ENCODE measurements at regions not wholly inside any gene's neighbourhood (a gene's known extent, or its start where the extent isn't known, plus 50 kb on each side); places are given as distances from the start of the nearest gene placed in this dataset.
"Not testable (repeated sequence)": the region's sequence is repeated elsewhere in the genome, so short reads cannot be mapped to it uniquely, and the experiment has no call there.

- Histone ChIP-seq H3K36me3 (no peaks in the 10 kb centered on the region), H3K9me3 (no peaks in the 10 kb centered on the region), H3K27me3 (no peaks in the 10 kb centered on the region), H3K4me3 (no peak overlapping the region)
- no peak for DNase-seq
Observed at GRCh38 chr3:153043729-153044328, 118.2 kb upstream of the RAP2B start.

- DNase-seq, result no peak
Observed at GRCh38 chr3:153045150-153045549, 116.9 kb upstream of the RAP2B start.

DNA sequence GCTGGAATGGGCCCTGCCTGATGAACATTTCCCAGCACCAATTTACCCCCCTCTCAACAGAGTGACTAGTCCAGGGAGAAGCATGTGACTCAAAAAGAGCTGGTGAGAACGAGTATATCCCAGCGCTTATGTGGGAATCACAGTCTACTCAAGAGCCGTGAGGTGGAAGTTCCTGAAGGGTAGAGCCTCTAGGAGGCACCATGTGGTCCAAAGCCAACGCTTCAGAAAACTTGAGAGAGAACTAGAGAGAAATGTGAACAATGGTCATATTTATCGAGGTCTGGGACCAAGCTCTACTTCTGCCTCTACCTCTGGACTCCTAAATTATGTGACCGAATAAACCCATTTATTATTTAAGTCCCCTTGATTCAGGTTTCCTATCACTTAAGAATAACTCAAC, 111.0 kb upstream of the RAP2B start:
- Histone ChIP-seq H3K27me3 (no peaks in the 10 kb centered on the region), H3K9me3 (no peaks in the 10 kb centered on the region), H3K4me3 (no peak overlapping the region), H3K36me3 (no peaks in the 10 kb centered on the region)
- no peak for DNase-seq

More at GRCh38 chr3:153045150-153045549, 116.9 kb upstream of the RAP2B start:
- Histone ChIP-seq H3K36me3 (no peaks in the 10 kb centered on the region), H3K4me3 (no peak overlapping the region), H3K27me3 (no peaks in the 10 kb centered on the region), H3K9me3 (no peaks in the 10 kb centered on the region)

DNA sequence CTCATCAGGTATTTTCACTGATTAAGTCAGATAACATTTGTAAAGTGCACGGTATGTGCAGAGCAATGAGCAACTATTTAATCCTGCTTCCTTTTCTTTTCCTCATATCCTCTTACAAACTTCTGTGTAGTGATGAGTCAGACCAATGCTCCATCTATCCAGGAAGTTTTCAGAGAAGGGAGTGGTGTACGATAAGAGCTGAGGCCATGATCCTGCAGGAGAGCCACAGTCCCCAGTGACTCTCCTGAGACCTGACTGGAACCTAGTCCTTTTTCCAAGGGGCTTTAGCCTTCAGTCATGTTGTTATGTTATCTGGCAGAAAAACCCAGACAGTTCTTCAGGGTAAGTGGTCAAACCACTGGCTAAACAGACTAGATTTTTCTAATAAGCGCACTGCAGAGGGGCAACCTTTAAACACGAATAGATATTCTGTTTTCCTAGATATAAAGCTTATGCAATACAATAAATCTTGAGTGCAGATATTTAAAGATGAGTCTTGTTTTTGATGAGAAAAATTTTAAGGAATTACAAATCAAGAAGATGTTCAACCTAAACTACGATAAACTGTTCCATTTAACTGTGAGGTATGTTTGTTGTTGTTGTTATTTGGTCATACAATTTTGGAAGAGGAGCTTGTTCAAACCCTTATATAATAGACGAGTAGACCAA, 110.5 kb upstream of the RAP2B start:
- no peaks in the 10 kb centered on the region for H3K27me3 ChIP-seq
- H3K9me3 ChIP-seq, result no peaks in the 10 kb centered on the region
- no peak overlapping the region for H3K4me3 ChIP-seq
- peak; percentile 36 for DNase-seq
- no peaks in the 10 kb centered on the region for H3K36me3 ChIP-seq

- Histone ChIP-seq H3K27me3 (no peaks in the 10 kb centered on the region), H3K9me3 (no peaks in the 10 kb centered on the region), H3K36me3 (no peaks in the 10 kb centered on the region), H3K4me3 (no peak overlapping the region)
- peak; percentile 94 for DNase-seq
Observed at GRCh38 chr3:153052096-153052460, 109.9 kb upstream of the RAP2B start.

DNA sequence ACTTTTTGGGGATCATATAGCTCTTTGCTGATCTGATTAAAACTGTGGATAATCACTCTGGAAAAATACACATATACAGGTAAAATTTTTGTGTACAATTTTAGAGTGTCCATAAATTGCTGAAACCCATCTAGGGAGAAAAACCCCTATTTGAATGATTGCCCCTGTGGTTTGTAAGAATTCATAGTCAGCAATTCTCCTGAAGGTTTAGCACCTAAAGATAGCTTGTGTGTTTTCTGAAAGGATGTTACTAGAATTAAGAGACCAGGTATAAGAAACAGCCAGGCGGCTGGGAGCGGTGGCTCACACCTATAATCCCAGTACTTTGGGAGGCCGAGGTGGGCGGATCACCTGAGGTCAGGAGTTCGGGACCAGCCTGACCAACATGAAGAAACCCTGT, 106.8 kb upstream of the RAP2B start:
- Histone ChIP-seq H3K9me3 (no peaks in the 10 kb centered on the region), H3K27me3 (no peaks in the 10 kb centered on the region), H3K4me3 (no peak overlapping the region), H3K36me3 (no peaks in the 10 kb centered on the region)
- no peak for DNase-seq

DNA sequence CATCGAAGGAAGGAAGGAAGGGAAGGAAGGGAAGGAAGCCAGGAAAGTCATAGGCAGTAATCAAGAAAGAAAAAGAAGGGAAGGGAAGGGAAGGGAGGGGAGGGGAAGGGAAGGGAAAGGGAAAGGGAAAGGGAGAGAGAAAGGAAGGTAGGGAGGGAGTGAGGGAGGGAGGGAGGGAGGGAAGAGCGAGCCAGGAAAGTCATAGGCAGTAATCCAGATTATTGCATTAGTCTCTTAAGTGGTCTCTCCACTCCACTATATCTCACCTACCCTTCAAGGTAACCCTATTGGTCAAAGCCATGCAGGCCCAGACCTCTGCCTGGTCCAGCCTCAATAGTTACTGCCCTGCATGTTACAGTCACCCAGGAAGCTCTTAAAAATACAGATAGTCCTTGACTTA, 106.2 kb upstream of the RAP2B start:
- no peak overlapping the region for H3K4me3 ChIP-seq
- no peaks in the 10 kb centered on the region for H3K36me3 ChIP-seq
- no peak for DNase-seq
- no peaks in the 10 kb centered on the region for H3K27me3 ChIP-seq
- H3K9me3 ChIP-seq, result no peaks in the 10 kb centered on the region

DNA sequence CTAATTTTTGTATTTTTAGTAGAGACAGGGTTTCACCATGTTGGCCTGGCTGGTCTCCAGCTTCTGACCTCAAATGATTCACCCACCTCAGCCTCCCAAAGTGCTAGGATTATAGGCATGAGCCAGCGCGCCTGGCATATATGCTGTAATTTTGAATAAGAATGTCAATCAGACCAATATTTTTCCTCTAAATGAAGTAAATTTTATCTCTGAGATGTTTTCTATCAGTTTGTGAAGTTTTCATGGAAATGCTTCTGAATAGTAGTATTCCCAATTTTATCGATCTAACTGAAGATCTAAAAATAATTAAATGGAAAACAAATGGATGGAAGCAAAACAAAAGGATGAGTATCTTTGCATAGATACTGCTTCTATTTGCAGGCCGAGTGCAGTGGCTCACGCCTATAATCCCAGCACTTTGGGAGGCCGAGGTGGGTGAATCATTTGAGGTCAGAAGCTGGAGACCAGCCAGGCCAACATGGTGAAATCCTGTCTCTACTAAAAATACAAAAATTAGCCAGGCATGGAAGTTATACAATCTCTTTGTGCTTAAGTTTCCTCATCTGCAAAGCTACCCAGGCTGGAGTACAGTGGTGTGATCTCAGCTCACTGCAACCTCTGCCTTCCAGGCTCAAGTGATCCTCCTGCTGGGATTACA, 103.9 kb upstream of the RAP2B start:
- DNase-seq, result peak; percentile 88
- H3K4me3 ChIP-seq, H3K36me3 ChIP-seq, H3K9me3 ChIP-seq, H3K27me3 ChIP-seq: not testable (repeated sequence)

GRCh38 chr3:153060346-153060745, 101.7 kb upstream of the RAP2B start:
- no peaks in the 10 kb centered on the region for H3K36me3 ChIP-seq
- no peak overlapping the region for H3K4me3 ChIP-seq
- DNase-seq, result no peak
- H3K27me3 ChIP-seq, result no peaks in the 10 kb centered on the region
- no peaks in the 10 kb centered on the region for H3K9me3 ChIP-seq

GRCh38 chr3:153061938-153062528, 100.0 kb upstream of the RAP2B start:
- DNase-seq, result no peak
- no peaks in the 10 kb centered on the region for H3K27me3 ChIP-seq
- no peaks in the 10 kb centered on the region for H3K36me3 ChIP-seq
- no peaks in the 10 kb centered on the region for H3K9me3 ChIP-seq
- H3K4me3 ChIP-seq, result no peak overlapping the region

DNA sequence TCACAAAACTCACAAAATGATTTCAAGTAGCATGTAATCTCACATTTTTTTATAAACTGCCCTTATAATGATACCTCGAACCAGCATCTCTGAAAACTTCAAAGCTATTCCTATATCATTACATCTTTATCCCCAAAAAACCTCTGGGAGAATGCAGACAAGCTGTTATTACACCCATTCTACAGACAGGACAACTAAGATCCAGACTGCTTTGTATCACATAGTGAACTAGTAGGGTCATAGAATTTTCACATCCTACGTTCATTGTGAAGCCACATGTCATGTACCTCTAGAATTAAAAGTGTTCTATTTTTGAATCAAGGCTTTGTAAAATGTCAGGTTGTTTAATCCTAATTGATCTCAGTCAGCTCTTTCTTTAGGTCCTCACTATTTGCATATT, 98.7 kb upstream of the RAP2B start:
- no peak for DNase-seq
- Histone ChIP-seq H3K4me3 (no peak overlapping the region), H3K27me3 (no peaks in the 10 kb centered on the region), H3K9me3 (no peaks in the 10 kb centered on the region), H3K36me3 (no peaks in the 10 kb centered on the region)

DNA sequence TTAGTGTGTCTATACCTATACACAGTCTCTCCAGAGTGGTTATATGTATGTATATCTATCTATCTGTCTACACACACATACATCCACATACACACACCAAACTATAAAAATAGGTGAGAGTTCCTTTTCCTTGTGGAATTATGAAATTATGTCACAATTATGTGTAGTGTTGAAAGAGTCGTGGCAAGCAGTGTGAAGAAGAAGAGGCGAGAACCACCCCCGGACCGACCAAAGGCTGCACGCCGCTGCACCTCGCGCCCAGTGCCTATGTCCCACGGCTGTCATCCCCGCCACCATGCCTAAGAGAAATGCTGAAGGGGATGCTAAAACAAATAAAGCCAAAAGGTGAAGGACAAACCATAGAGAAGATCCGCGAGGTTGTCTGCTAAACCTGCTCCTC, 95.0 kb upstream of the RAP2B start:
- DNase-seq, result no peak
- no peak overlapping the region for H3K4me3 ChIP-seq
- no peaks in the 10 kb centered on the region for H3K27me3 ChIP-seq
- H3K9me3 ChIP-seq, result no peaks in the 10 kb centered on the region
- H3K36me3 ChIP-seq, result no peaks in the 10 kb centered on the region

DNA sequence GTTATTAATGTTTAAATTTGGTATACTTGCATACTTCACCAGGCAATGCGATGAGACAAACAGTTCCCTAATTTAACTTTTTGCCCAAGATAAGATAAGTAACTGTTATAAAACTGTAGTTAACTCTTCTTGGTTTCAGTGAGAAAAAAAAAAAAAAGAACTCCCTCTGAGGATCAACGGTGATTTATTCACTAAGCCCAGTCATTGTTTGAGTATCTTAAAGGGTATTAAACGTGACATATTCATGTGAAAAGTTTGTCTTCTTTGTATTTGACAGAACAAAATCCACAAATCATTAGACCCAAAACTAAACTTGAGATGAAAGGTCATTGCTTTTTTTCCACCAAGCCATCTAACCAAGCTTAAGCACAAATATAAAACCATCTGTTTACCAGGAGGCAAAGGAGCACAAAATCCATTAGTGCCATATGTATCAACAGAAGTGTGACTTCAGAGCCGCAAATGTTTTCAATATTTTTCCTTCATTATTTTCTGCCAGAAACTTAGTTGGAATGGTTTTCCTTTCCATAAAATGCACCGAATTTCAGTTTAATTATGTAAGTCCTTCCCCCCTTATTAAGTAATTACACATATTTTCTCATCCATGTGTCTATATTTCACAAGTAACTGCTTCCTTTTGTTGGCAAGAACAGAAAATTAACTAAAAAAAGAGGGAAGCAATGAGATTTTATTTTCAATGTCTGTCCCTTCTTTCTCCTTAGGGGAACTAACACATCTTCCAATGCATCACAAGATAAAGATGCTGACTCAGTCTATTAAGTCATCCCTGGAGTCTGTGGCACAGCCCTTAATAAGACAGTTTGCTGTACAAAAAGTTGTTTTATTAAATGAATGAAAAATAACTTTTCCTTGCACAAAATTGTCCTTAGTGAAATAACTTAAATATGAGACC, 92.2 kb upstream of the RAP2B start:
- Histone ChIP-seq H3K4me3 (no peak overlapping the region), H3K36me3 (no peaks in the 10 kb centered on the region), H3K27me3 (no peaks in the 10 kb centered on the region), H3K9me3 (no peaks in the 10 kb centered on the region)
- no peak for DNase-seq

- Histone ChIP-seq H3K9me3 (no peaks in the 10 kb centered on the region), H3K27me3 (no peaks in the 10 kb centered on the region), H3K36me3 (no peaks in the 10 kb centered on the region), H3K4me3 (no peak overlapping the region)
- no peak for DNase-seq
Observed at GRCh38 chr3:153070511-153070868, 91.5 kb upstream of the RAP2B start.

GRCh38 chr3:153072382-153072781, 89.6 kb upstream of the RAP2B start:
- no peak for DNase-seq
- no peaks in the 10 kb centered on the region for H3K27me3 ChIP-seq
- H3K4me3 ChIP-seq, result no peak overlapping the region
- H3K9me3 ChIP-seq, result no peaks in the 10 kb centered on the region
- H3K36me3 ChIP-seq, result no peaks in the 10 kb centered on the region

GRCh38 chr3:153072856-153073255, 89.2 kb upstream of the RAP2B start:
- no peak for DNase-seq
- H3K9me3 ChIP-seq, result no peaks in the 10 kb centered on the region
- no peaks in the 10 kb centered on the region for H3K27me3 ChIP-seq
- H3K4me3 ChIP-seq, result no peak overlapping the region
- no peaks in the 10 kb centered on the region for H3K36me3 ChIP-seq

GRCh38 chr3:153073636-153074035, 88.4 kb upstream of the RAP2B start:
- Histone ChIP-seq H3K4me3 (no peak overlapping the region), H3K27me3 (no peaks in the 10 kb centered on the region), H3K36me3 (no peaks in the 10 kb centered on the region), H3K9me3 (no peaks in the 10 kb centered on the region)
- no peak for DNase-seq
